Stimulated activated CD8-positive, alpha-beta memory T cell treated with anti-CD3 and anti-CD28 coated beads, Interleukin-2, amount 100 ng/mL, for 1 hour (primary cell): ENCODE measurements at regions not wholly inside any gene's neighbourhood (a gene's known extent, or its start where the extent isn't known, plus 50 kb on each side); places are given as distances from the start of the nearest gene placed in this dataset.
"Not testable (repeated sequence)": the region's sequence is repeated elsewhere in the genome, so short reads cannot be mapped to it uniquely, and the experiment has no call there.

ENCODE experiments used
- DNase-seq, 2 donors: peaks; one replicate each; pipeline ENCODE4 v3.0.0-alpha.2; 2020; ENCODE audit warnings: low read depth in 2 of 2

GRCh38 chr10:43939389-43939938 lies 290.8 kb upstream of the ZNF32 start:
- DNase-seq, result no peak

- no peak for DNase-seq
These were observed 290.1 kb upstream of the ZNF32 start for GRCh38 chr10:43938810-43939209.

GRCh38 chr10:43931308-43931930 lies 282.7 kb upstream of the ZNF32 start:
- no peak for DNase-seq

GRCh38 chr10:43930777-43931176 lies 282.1 kb upstream of the ZNF32 start:
- DNase-seq, result no peak

- DNase-seq, result no peak
These were observed 281.6 kb upstream of the ZNF32 start for GRCh38 chr10:43930243-43930642.

- no peak for DNase-seq
These were observed 280.4 kb upstream of the ZNF32 start for GRCh38 chr10:43929122-43929521.

- DNase-seq, result no peak
These were observed 279.8 kb upstream of the ZNF32 start for GRCh38 chr10:43928425-43928968.

GRCh38 chr10:43926875-43927406 lies 278.3 kb upstream of the ZNF32 start:
- DNase-seq, result no peak

GRCh38 chr10:43926371-43926770 lies 277.7 kb upstream of the ZNF32 start:
- no peak for DNase-seq

- no peak for DNase-seq
These were observed 277.1 kb upstream of the ZNF32 start for GRCh38 chr10:43925793-43926192.

GRCh38 chr10:43923328-43923727 lies 274.6 kb upstream of the ZNF32 start:
- DNase-seq, result no peak

GRCh38 chr10:43922335-43923280 lies 273.9 kb upstream of the ZNF32 start:
- DNase-seq, result no peak

- DNase-seq, result no peak
These were observed 273.2 kb upstream of the ZNF32 start for GRCh38 chr10:43921881-43922280.

GRCh38 chr10:43921478-43921877 lies 272.8 kb upstream of the ZNF32 start:
- no peak for DNase-seq

GRCh38 chr10:43920236-43920758 lies 271.6 kb upstream of the ZNF32 start:
- not testable (repeated sequence) for DNase-seq

GRCh38 chr10:43913676-43914235 lies 265.1 kb upstream of the ZNF32 start:
- no peak for DNase-seq

GRCh38 chr10:43912469-43912868 lies 263.8 kb upstream of the ZNF32 start:
- DNase-seq, result no peak

GRCh38 chr10:43906490-43906889 lies 257.8 kb upstream of the ZNF32 start:
- DNase-seq, result no peak

GRCh38 chr10:43905512-43906236 lies 257.0 kb upstream of the ZNF32 start:
- no peak for DNase-seq

GRCh38 chr10:43904844-43905243 lies 256.2 kb upstream of the ZNF32 start:
- DNase-seq, result no peak

GRCh38 chr10:43904301-43904700 lies 255.6 kb upstream of the ZNF32 start:
- DNase-seq, result no peak
